ENCODE measurements at regions not wholly inside any gene's neighbourhood (a gene's known extent, or its start where the extent isn't known, plus 50 kb on each side); places are given as distances from the start of the nearest gene placed in this dataset.
"Not testable (repeated sequence)": the region's sequence is repeated elsewhere in the genome, so short reads cannot be mapped to it uniquely, and the experiment has no call there.

- not testable (repeated sequence) for DNase-seq
Measured at GRCh38 chr4:73671348-73671747, 51.1 kb upstream of the RASSF6 start.

DNA sequence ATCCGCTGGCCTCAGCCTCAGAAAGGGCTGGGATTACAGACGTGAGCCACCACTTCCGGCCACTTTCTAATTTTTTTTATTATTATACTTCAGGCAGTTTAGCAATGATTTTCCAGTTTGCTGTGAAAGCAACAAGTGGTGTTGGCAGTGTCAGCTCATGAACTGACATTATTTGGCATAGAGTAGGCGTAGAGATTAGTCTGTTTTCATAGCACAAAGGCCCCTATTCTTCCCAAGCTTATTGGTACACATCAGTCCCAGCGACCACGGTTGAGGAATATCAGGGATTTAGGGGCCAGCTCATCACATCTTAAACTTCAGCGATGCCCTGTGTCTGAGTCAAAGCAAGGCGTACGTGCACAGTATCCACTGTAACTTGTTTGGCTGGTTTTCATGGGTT lies 53.0 kb upstream of the RASSF6 start:
- no peak for DNase-seq

DNA sequence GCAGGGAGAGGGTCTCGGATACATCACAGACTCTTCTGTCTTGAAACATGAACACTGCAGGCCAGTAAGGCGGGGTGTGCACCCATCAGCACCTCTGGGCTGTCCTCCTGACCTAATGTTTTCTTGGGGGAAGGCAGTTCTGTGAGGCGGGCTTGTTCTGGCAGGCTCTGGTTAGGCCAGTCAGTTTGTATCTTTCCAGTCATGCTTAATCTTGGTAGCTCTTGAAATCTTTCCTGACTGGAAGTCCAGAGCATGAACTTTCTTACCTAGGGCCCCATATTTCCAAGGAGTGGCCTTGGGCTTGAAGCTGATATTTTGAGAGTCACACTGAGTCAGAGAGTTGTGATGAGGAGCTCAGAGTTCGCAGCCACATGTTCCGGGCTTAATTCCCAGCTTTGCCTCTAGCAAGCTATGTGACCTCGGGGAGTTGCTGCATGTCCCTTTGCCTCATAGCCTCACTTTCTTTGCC lies 54.2 kb upstream of the RASSF6 start:
- no peak for DNase-seq

DNA sequence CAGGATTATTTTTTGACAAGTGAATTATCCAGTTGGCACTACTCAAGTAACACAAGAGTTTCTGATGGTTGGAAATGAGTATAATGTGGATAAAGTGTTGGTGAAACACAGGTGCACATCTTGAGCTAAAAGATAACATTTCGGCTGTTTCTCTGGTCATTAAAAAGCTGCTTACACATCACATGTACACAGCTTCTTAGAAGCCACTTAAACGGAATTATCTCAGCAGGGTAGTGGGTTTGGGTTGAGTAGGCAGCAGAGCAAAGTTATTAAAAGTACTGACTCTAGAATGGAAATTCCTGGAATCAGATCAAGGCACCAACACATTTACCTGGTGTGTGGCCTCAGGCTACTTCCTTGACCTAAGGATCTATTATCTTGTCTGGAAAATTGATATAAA lies 55.4 kb upstream of the RASSF6 start:
- no peak for DNase-seq

DNA sequence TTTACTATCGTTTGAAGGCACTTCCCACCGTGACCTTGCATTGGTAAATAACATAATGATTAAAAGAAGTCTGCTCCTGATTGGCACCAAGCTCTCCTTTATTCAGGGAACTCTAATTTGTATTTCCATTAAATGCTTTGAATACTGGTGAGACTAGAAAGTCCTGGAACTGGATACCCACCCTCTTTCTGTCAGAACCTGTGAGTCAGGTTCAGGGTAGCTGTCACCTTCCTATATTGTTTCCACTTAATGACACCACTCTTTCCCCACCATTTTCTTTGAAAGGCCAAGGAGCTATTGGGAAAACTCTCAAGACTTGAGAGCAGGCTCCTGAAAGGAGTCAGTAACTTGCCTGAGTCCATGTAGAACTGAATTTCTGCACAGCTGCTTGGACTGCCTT lies 55.9 kb upstream of the RASSF6 start:
- DNase-seq, result no peak

GRCh38 chr4:73676861-73677323 lies 56.7 kb upstream of the RASSF6 start:
- DNase-seq, result no peak

DNA sequence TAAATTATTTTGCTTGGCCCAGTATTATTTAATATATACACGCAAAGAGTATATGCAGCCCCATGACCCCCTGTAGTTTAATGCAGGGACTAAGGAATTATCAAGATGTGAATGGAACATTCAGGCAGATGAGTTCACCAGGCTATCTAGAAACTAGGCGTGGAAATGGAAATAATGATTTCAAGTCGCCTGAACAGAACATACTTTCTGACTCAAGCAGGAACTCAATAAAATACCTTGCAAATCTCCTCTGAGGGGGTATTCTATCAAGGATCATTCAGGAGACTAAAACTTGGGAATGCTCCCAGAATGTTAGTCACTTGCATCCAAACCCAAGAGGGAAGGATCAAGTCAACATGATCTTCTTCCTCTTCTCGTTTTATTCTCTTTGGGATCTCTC lies 59.6 kb upstream of the RASSF6 start:
- no peak for DNase-seq

- DNase-seq, result no peak
Measured at GRCh38 chr4:73681776-73682175, 58.6 kb upstream of the CXCL8 start.

- no peak for DNase-seq
Measured at GRCh38 chr4:73682508-73682907, 57.9 kb upstream of the CXCL8 start.

DNA sequence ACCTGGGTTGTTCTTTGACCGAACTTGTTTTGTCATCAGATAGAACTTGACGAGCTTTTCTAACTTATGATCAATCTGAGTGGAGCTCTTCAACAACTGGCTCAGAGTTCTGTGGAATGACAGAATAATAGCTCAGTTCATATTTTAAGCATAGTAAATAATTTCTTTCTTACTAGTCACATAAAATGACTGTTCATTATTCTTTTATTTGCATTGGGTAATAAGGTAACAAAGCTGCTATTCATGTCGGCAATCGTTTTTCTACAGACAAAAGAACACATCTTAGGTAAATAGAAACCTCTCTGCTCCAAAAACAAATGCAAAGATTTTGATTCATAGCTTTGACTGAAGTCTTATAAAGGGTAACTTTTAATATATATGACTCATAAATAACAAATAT lies 57.3 kb upstream of the CXCL8 start:
- peak; percentile 24 for DNase-seq

DNA sequence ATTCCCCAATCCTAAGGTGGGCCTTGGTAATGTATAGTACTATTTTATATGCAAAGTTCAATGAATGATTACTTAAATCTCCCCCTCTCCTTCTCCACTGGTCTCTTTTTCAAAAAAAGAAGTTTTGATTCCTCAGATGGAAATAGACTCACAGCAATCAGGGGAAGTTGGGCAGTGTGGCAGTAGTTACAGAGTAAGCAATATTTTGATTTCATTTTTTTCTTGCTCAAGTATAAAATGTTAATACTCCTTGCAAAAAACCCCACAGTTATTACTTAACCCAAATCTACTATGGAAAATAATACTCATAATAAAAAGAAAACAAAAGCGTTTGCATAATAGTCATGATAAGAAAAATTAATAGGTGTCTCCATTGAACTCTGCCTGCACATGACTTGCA lies 56.9 kb upstream of the CXCL8 start:
- DNase-seq, result no peak

DNA sequence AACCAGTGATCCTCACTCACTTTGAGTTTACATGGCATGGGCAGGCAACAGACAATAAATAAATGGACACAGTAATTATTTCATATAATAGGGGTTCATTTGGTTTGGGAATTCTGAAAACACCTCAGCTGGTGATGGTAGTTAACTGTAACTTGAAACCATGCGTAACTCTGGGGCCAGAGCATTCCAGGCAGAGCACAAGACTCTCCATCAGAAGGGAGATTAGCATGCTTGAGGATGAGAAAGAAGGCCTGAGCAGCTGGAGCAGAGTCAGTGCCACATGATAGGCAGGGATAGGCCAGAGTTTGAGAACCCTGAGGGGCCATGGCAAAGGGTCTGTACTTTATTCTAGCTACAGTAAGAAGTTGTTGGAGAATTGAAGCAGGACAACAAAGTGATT lies 56.3 kb upstream of the CXCL8 start:
- no peak for DNase-seq

GRCh38 chr4:73685052-73685451 lies 55.3 kb upstream of the CXCL8 start:
- DNase-seq, result no peak

- no peak for DNase-seq
Measured at GRCh38 chr4:73687421-73687820, 52.9 kb upstream of the CXCL8 start.

DNA sequence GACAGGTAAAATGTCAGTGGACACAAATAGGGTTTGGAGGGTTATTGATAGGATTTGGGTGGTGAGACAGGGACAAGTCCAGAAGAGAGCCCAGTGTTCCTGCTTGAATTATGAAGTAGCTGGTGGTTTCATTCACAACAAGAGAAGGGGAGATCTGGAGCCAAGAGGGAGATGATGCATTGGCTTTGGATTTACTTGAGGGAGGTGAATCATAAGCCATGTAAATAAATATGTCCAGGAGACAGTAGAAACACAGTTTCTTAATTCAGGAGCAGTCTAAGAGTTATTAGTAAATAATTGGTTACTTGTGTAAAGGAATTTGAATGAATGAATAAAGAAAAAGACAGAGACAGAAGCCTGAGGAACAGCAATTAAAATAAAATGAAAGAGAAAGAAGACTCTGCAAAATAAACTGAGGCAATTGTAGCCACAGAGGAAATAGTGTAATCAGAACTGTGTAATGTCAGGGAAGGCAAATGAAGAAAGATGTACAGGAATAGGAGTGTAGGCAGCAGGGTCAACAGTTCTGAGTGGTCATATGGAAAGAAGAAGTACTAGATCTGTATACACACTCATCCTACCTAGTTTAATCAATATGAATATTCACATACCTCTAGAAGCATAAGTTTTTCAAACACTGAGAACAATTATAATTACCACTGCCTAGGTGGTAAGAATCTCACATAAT lies 50.2 kb upstream of the CXCL8 start:
- no peak for DNase-seq

Data from NCI-H748 treated with DMSO at 0.1 percent for 48 hours (cell line).